Smooth muscle cell (in vitro differentiated cells): ENCODE measurements at regions not wholly inside any gene's neighbourhood (a gene's known extent, or its start where the extent isn't known, plus 50 kb on each side); places are given as distances from the start of the nearest gene placed in this dataset.

Source experiments
- DNase-seq: peaks from one replicate; lab custom pipeline; 2025; ENCODE audit not compliant: unreplicated experiment; lab: John Stamatoyannopoulos, UW
- H2AFZ ChIP-seq: fragments of 200-600 bp; sonication (generic); 2 replicates; pipeline ENCODE4 v1.6.0; 2016; ENCODE audit warnings: antibody characterized with exemption, low read depth, mild to moderate bottlenecking
- H3F3A ChIP-seq: fragments of 200-600 bp; sonication (generic); 2 replicates; pipeline ENCODE4 v1.6.0; 2017; ENCODE audit warnings: antibody characterized with exemption, low read depth
- H3K27ac ChIP-seq: fragments of 200-600 bp; sonication (generic); 2 replicates; pipeline ENCODE4 v1.5.1; 2016; ENCODE audit warnings: low read depth, mild to moderate bottlenecking
- H3K27me3 ChIP-seq: fragments of 200-600 bp; sonication (generic); 2 replicates; pipeline ENCODE4 v1.6.1; 2016; ENCODE audit warnings: low read depth, mild to moderate bottlenecking
- H3K36me3 ChIP-seq: fragments of 200-600 bp; sonication (generic); 2 replicates; pipeline ENCODE4 v1.5.1; 2016; ENCODE audit warnings: low read depth
- H3K4me1 ChIP-seq: fragments of 200-600 bp; sonication (generic); 2 replicates; pipeline ENCODE4 v1.5.1; 2016; ENCODE audit warnings: low read depth
- H3K4me2 ChIP-seq: fragments of 200-600 bp; sonication (generic); 2 replicates; pipeline ENCODE4 v1.6.0; 2016; ENCODE audit warnings: mild to moderate bottlenecking
- H3K4me3 ChIP-seq: fragments of 200-600 bp; sonication (generic); 2 replicates; pipeline ENCODE4 v1.5.1; 2016; ENCODE audit warnings: mild to moderate bottlenecking
- H3K79me2 ChIP-seq: fragments of 200-600 bp; sonication (generic); 2 replicates; pipeline ENCODE4 v1.6.0; 2016; ENCODE audit warnings: low read depth, mild to moderate bottlenecking
- H3K9ac ChIP-seq: fragments of 200-600 bp; sonication (generic); 2 replicates; pipeline ENCODE4 v1.6.0; 2016; ENCODE audit warnings: low read depth
- H3K9me3 ChIP-seq: fragments of 200-600 bp; sonication (generic); replicated peaks from 2 replicates; pipeline ENCODE4 v1.5.1; 2016; ENCODE audit warnings: low read depth
- H4K20me1 ChIP-seq: fragments of 200-600 bp; sonication (generic); 2 replicates; pipeline ENCODE4 v1.6.0; 2016; ENCODE audit warnings: low read depth
- CTCF ChIP-seq: fragments of 200-600 bp; sonication (generic); IDR thresholded peaks from 2 replicates; pipeline ENCODE4 v1.5.1; 2017; ENCODE audit warnings: borderline replicate concordance, mild to moderate bottlenecking, antibody characterized with exemption; ENCODE audit not compliant: insufficient read depth, poor library complexity, severe bottlenecking
- WGBS: methylation state at CpG from one replicate; pipeline ENCODE4 v1.1.7; 2016; ENCODE audit warnings: low lambda C conversion rate; 5-methylcytosine and 5-hydroxymethylcytosine counted together

- no peak for TF ChIP-seq CTCF
- Histone ChIP-seq H3K4me1 (no peaks in the 10 kb centered on the region), H3K79me2 (no peaks in the 10 kb centered on the region), H3K9me3 (no peaks in the 10 kb centered on the region), H3K27me3 (no peaks in the 10 kb centered on the region), H3K36me3 (no peaks in the 10 kb centered on the region), H2AFZ (no peak overlapping the region), H3K27ac (no peak overlapping the region), H3K9ac (no peak overlapping the region), H4K20me1 (no peaks in the 10 kb centered on the region), H3K4me3 (no peak overlapping the region), H3K4me2 (no peak overlapping the region), H3F3A (no peaks in the 10 kb centered on the region)
- no peak for DNase-seq
- 96% methylated on average over 3 of the region's 3 CpGs for WGBS
Observed at GRCh38 chrX:16518131-16518530, 131.8 kb upstream of the S100G start.

GRCh38 chrX:16524316-16524715 lies 125.6 kb upstream of the S100G start:
- TF ChIP-seq CTCF: no peak
- Histone ChIP-seq H2AFZ (no peak overlapping the region), H3K36me3 (no peaks in the 10 kb centered on the region), H3K27me3 (no peaks in the 10 kb centered on the region), H3K4me3 (no peak overlapping the region), H3K9me3 (no peaks in the 10 kb centered on the region), H3K79me2 (no peaks in the 10 kb centered on the region), H3K27ac (no peak overlapping the region), H3K4me1 (no peaks in the 10 kb centered on the region), H3F3A (no peaks in the 10 kb centered on the region), H3K9ac (no peak overlapping the region), H3K4me2 (no peak overlapping the region), H4K20me1 (no peaks in the 10 kb centered on the region)
- DNase-seq: no peak
- 43% methylated on average over 1 of the region's 1 CpG for whole genome bisulfite sequencing

- H2AFZ ChIP-seq: no peak overlapping the region
- H3K9me3 ChIP-seq: no peaks in the 10 kb centered on the region
- no peaks in the 10 kb centered on the region for H3K36me3 ChIP-seq
- TF ChIP-seq CTCF: no peak
- H3K4me1 ChIP-seq: no peaks in the 10 kb centered on the region
- H3K4me3 ChIP-seq: no peak overlapping the region
- H3K27ac ChIP-seq: no peak overlapping the region
- H3K27me3 ChIP-seq: no peaks in the 10 kb centered on the region
- no peaks in the 10 kb centered on the region for H3F3A ChIP-seq
- H3K4me2 ChIP-seq: no peak overlapping the region
- no peaks in the 10 kb centered on the region for H4K20me1 ChIP-seq
- H3K79me2 ChIP-seq: no peaks in the 10 kb centered on the region
- no peak overlapping the region for H3K9ac ChIP-seq
- no peak for DNase-seq
- 69% methylated on average over 2 of the region's 2 CpGs for WGBS
Observed at GRCh38 chrX:16526003-16526402, 124.0 kb upstream of the S100G start.

- H3K4me1 ChIP-seq: no peaks in the 10 kb centered on the region
- H3K27ac ChIP-seq: no peak overlapping the region
- H2AFZ ChIP-seq: no peak overlapping the region
- no peaks in the 10 kb centered on the region for H3K9me3 ChIP-seq
- H3K9ac ChIP-seq: no peak overlapping the region
- H3K4me2 ChIP-seq: no peak overlapping the region
- no peak overlapping the region for H3K4me3 ChIP-seq
- no peaks in the 10 kb centered on the region for H3K36me3 ChIP-seq
- no peaks in the 10 kb centered on the region for H4K20me1 ChIP-seq
- no peak for DNase-seq
- no peaks in the 10 kb centered on the region for H3K27me3 ChIP-seq
- H3K79me2 ChIP-seq: no peaks in the 10 kb centered on the region
- no peaks in the 10 kb centered on the region for H3F3A ChIP-seq
- TF ChIP-seq CTCF: no peak
- 90% methylated on average over 3 of the region's 3 CpGs for WGBS
Observed at GRCh38 chrX:16528620-16529019, 121.3 kb upstream of the S100G start.
